ENCODE measurements at regions not wholly inside any gene's neighbourhood (a gene's known extent, or its start where the extent isn't known, plus 50 kb on each side); places are given as distances from the start of the nearest gene placed in this dataset.
"Not testable (repeated sequence)": the region's sequence is repeated elsewhere in the genome, so short reads cannot be mapped to it uniquely, and the experiment has no call there.

GRCh38 chr10:11678074-11678793 is 63.9 kb upstream of the ECHDC3 start:
- Mint-ChIP-seq H3K36me3 (ENCODE audit: insufficient read depth) (no peaks in the 10 kb centered on the region), H3K27me3 (ENCODE audit: low read depth) (peaks cover under 1% of the 10 kb centered on the region), H3K9me3 (no peaks in the 10 kb centered on the region), H3K4me3 (no peak overlapping the region), H3K4me1 (ENCODE audit: low read depth) (peaks cover 14% of the 10 kb centered on the region)
- DNase-seq (no peak), ATAC-seq (peak in 1 of 2 donors; percentile 48)

- Mint-ChIP-seq H3K36me3 (ENCODE audit: insufficient read depth) (no peaks in the 10 kb centered on the region), H3K4me1 (ENCODE audit: low read depth) (peaks cover 9% of the 10 kb centered on the region), H3K4me3 (no peak overlapping the region), H3K27me3 (ENCODE audit: low read depth) (peaks cover 1% of the 10 kb centered on the region), H3K9me3 (no peaks in the 10 kb centered on the region)
- ATAC-seq (no peak), DNase-seq (no peak)
Observed at GRCh38 chr10:11677480-11677879, 64.7 kb upstream of the ECHDC3 start.

GRCh38 chr10:11673346-11674280 is 62.2 kb upstream of the USP6NL start:
- no peak for DNase-seq
- peaks cover 1% of the 10 kb centered on the region for H3K27me3 Mint-ChIP-seq (ENCODE audit: low read depth)
- no peak for ATAC-seq
- no peaks in the 10 kb centered on the region for H3K36me3 Mint-ChIP-seq (ENCODE audit: insufficient read depth)
- no peak overlapping the region for H3K4me3 Mint-ChIP-seq
- no peaks in the 10 kb centered on the region for H3K9me3 Mint-ChIP-seq
- H3K4me1 Mint-ChIP-seq (ENCODE audit: low read depth) = peaks cover 7% of the 10 kb centered on the region

GRCh38 chr10:11672836-11673235 is 61.4 kb upstream of the USP6NL start:
- Mint-ChIP-seq H3K27me3 (ENCODE audit: low read depth) (peaks cover 1% of the 10 kb centered on the region), H3K9me3 (no peaks in the 10 kb centered on the region), H3K36me3 (ENCODE audit: insufficient read depth) (no peaks in the 10 kb centered on the region), H3K4me3 (no peak overlapping the region), H3K4me1 (ENCODE audit: low read depth) (peaks cover 7% of the 10 kb centered on the region)
- DNase-seq = no peak
- ATAC-seq = no peak

- H3K36me3 Mint-ChIP-seq (ENCODE audit: insufficient read depth) = no peaks in the 10 kb centered on the region
- H3K4me3 Mint-ChIP-seq = no peak overlapping the region
- DNase-seq = no peak
- H3K4me1 Mint-ChIP-seq (ENCODE audit: low read depth) = peaks cover 8% of the 10 kb centered on the region
- no peak for ATAC-seq
- H3K27me3 Mint-ChIP-seq (ENCODE audit: low read depth) = peaks cover 1% of the 10 kb centered on the region
- peaks cover 4% of the 10 kb centered on the region for H3K9me3 Mint-ChIP-seq
Observed at GRCh38 chr10:11670381-11670780, 58.9 kb upstream of the USP6NL start.

GRCh38 chr10:11668847-11669610 is 57.6 kb upstream of the USP6NL start:
- Mint-ChIP-seq H3K36me3 (ENCODE audit: insufficient read depth) (no peaks in the 10 kb centered on the region), H3K9me3 (peaks cover 4% of the 10 kb centered on the region), H3K27me3 (ENCODE audit: low read depth) (peaks cover 4% of the 10 kb centered on the region), H3K4me3 (no peak overlapping the region), H3K4me1 (ENCODE audit: low read depth) (peaks cover 10% of the 10 kb centered on the region)
- DNase-seq (no peak), ATAC-seq (no peak)

- peaks cover 4% of the 10 kb centered on the region for H3K9me3 Mint-ChIP-seq
- H3K4me1 Mint-ChIP-seq (ENCODE audit: low read depth) = peaks cover 9% of the 10 kb centered on the region
- no peak overlapping the region for H3K4me3 Mint-ChIP-seq
- DNase-seq = no peak
- H3K36me3 Mint-ChIP-seq (ENCODE audit: insufficient read depth) = no peaks in the 10 kb centered on the region
- no peak for ATAC-seq
- H3K27me3 Mint-ChIP-seq (ENCODE audit: low read depth) = peaks cover 2% of the 10 kb centered on the region
Observed at GRCh38 chr10:11667756-11668155, 56.3 kb upstream of the USP6NL start.

- DNase-seq = no peak
- Mint-ChIP-seq H3K9me3 (peaks cover 4% of the 10 kb centered on the region), H3K27me3 (ENCODE audit: low read depth) (peaks cover 4% of the 10 kb centered on the region), H3K4me3 (no peak overlapping the region), H3K4me1 (ENCODE audit: low read depth) (peaks cover 16% of the 10 kb centered on the region), H3K36me3 (ENCODE audit: insufficient read depth) (no peaks in the 10 kb centered on the region)
- ATAC-seq = no peak
Observed at GRCh38 chr10:11663763-11664555, 52.5 kb upstream of the USP6NL start.

GRCh38 chr10:11663126-11663515 is 51.7 kb upstream of the USP6NL start:
- ATAC-seq; H3K9me3 Mint-ChIP-seq; H3K27me3 Mint-ChIP-seq (ENCODE audit: low read depth): not testable (repeated sequence)

GRCh38 chr10:11661441-11661840 is 50.0 kb upstream of the USP6NL start:
- ATAC-seq (no peak), DNase-seq (no peak)
- Mint-ChIP-seq H3K27me3 (ENCODE audit: low read depth) (peaks cover 4% of the 10 kb centered on the region), H3K4me3 (no peak overlapping the region), H3K4me1 (ENCODE audit: low read depth) (peaks cover 15% of the 10 kb centered on the region), H3K36me3 (ENCODE audit: insufficient read depth) (no peaks in the 10 kb centered on the region), H3K9me3 (peaks cover 4% of the 10 kb centered on the region)

More at GRCh38 chr10:11663126-11663515, 51.7 kb upstream of the USP6NL start:
- not testable (repeated sequence) for H3K36me3 Mint-ChIP-seq (ENCODE audit: insufficient read depth); H3K4me3 Mint-ChIP-seq; DNase-seq
- H3K4me1 Mint-ChIP-seq (ENCODE audit: low read depth) = peaks cover 16% of the 10 kb centered on the region

Data from activated T-cell treated with anti-CD3 and anti-CD28 coated beads, Interleukin-2, amount 50 U/mL, for 4 hours (primary cell).